ENCODE measurements at regions not wholly inside any gene's neighbourhood (a gene's known extent, or its start where the extent isn't known, plus 50 kb on each side); places are given as distances from the start of the nearest gene placed in this dataset.
"Not testable (repeated sequence)": the region's sequence is repeated elsewhere in the genome, so short reads cannot be mapped to it uniquely, and the experiment has no call there.

GRCh38 chr6:170147832-170148708 lies 142.8 kb downstream of the DLL1 start:
- peak; percentile 14 for DNase-seq (ENCODE audit: low read depth)

- DNase-seq (ENCODE audit: low read depth): no peak
Measured at GRCh38 chr6:170147056-170147787, 143.7 kb downstream of the DLL1 start.

- DNase-seq (ENCODE audit: low read depth): no peak
Measured at GRCh38 chr6:170146640-170147039, 144.2 kb downstream of the DLL1 start.

- DNase-seq (ENCODE audit: low read depth): not testable (repeated sequence)
Measured at GRCh38 chr6:170146131-170146530, 144.7 kb downstream of the DLL1 start.

- DNase-seq (ENCODE audit: low read depth): not testable (repeated sequence)
Measured at GRCh38 chr6:170145716-170146115, 145.2 kb downstream of the DLL1 start.

- no peak for DNase-seq (ENCODE audit: low read depth)
Measured at GRCh38 chr6:170145272-170145592, 145.6 kb downstream of the DLL1 start.

- DNase-seq (ENCODE audit: low read depth): no peak
Measured at GRCh38 chr6:170144571-170145271, 146.2 kb downstream of the DLL1 start.

GRCh38 chr6:170143401-170144150 lies 147.3 kb downstream of the DLL1 start:
- no peak for DNase-seq (ENCODE audit: low read depth)

GRCh38 chr6:170142559-170142958 lies 148.3 kb downstream of the DLL1 start:
- DNase-seq (ENCODE audit: low read depth): no peak

- not testable (repeated sequence) for DNase-seq (ENCODE audit: low read depth)
Measured at GRCh38 chr6:170141061-170141460, 149.8 kb downstream of the DLL1 start.

GRCh38 chr6:170140129-170140528 lies 150.7 kb downstream of the DLL1 start:
- DNase-seq (ENCODE audit: low read depth): no peak

- no peak for DNase-seq (ENCODE audit: low read depth)
Measured at GRCh38 chr6:170139531-170139930, 151.3 kb downstream of the DLL1 start.

GRCh38 chr6:170139046-170139445 lies 151.8 kb downstream of the DLL1 start:
- not testable (repeated sequence) for DNase-seq (ENCODE audit: low read depth)

GRCh38 chr6:170137911-170138910 lies 152.7 kb downstream of the DLL1 start:
- no peak for DNase-seq (ENCODE audit: low read depth)

- DNase-seq (ENCODE audit: low read depth): no peak
Measured at GRCh38 chr6:170137176-170137891, 153.5 kb downstream of the DLL1 start.

- DNase-seq (ENCODE audit: low read depth): no peak
Measured at GRCh38 chr6:170136541-170137175, 154.2 kb downstream of the DLL1 start.

- no peak for DNase-seq (ENCODE audit: low read depth)
Measured at GRCh38 chr6:170135821-170136471, 154.9 kb downstream of the DLL1 start.

- no peak for DNase-seq (ENCODE audit: low read depth)
Measured at GRCh38 chr6:170135461-170135820, 155.4 kb downstream of the DLL1 start.

Data from stimulated activated CD4-positive, alpha-beta T cell treated with anti-CD3 and anti-CD28 coated beads, Interleukin-2, amount 100 ng/mL, for 4 hours (primary cell).